ENCODE measurements at regions not wholly inside any gene's neighbourhood (a gene's known extent, or its start where the extent isn't known, plus 50 kb on each side); places are given as distances from the start of the nearest gene placed in this dataset.

DNA sequence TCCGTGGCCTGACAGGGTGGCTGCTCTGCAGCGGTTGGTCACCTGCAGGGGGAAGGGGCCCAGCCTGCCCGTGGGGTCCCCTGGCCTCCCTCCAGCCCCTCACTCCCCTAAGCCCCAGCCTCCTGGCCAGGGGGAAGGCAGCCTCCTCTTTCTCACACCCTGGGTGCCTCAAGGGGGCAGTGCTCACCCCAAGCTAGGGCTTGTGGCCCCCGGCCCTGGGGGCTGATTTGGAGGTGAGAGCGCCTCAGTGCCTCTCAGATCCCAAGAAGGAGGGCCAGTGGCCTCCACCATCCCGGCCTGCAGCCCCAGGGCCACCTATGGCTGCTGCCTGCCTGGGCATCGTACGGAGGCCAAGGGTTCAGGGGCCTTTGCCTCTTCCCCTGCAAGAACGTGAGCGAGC is 66.4 kb upstream of the TTC34 start:
- no peaks in the 10 kb centered on the region for H3K27me3 ChIP-seq (ENCODE audit: control insufficient read depth, insufficient read depth, low read length)
- TF ChIP-seq, protein P1, sequence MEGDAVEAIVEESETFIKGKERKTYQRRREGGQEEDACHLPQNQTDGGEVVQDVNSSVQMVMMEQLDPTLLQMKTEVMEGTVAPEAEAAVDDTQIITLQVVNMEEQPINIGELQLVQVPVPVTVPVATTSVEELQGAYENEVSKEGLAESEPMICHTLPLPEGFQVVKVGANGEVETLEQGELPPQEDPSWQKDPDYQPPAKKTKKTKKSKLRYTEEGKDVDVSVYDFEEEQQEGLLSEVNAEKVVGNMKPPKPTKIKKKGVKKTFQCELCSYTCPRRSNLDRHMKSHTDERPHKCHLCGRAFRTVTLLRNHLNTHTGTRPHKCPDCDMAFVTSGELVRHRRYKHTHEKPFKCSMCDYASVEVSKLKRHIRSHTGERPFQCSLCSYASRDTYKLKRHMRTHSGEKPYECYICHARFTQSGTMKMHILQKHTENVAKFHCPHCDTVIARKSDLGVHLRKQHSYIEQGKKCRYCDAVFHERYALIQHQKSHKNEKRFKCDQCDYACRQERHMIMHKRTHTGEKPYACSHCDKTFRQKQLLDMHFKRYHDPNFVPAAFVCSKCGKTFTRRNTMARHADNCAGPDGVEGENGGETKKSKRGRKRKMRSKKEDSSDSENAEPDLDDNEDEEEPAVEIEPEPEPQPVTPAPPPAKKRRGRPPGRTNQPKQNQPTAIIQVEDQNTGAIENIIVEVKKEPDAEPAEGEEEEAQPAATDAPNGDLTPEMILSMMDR (IDR thresholded peaks at IDR 0.05; ENCODE audit: insufficient read depth, low read length, severe bottlenecking), result no peak
- no peak for FAIRE-seq

DNA sequence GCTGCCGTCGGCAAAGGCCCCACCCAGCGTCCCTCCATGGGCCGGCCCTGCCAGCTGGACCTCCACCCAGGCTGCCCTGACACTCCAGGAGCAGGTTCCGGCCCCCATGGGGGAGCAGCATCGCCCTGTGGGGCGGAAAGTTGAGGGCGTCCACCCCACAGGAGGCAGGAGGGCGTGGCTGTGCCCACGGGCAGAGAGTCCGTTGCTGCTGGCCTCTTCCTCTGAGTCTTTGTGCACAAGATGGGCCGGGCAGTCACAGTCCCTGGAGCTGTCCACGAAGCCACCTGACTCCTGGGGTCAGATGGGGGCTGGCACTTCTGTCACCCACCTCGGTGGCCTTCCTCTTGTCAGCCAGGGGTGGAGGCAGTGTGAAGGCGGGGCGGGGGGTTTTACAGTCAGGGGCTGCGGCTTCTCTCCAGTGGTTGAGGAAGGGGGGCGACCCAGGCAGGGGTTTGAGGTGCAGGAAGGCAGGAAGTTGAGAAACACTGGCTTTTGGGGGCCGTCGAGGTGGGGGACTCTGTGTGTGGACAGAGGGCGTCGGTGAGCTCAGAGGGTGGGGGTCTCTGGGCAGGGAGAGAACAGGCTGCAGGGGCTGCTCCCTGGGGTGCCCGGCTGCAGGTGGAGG is 67.2 kb upstream of the TTC34 start:
- TF ChIP-seq, protein P1 (IDR thresholded peaks at IDR 0.05; ENCODE audit: insufficient read depth, low read length, severe bottlenecking), result no peak
- H3K4me3 ChIP-seq (ENCODE audit: low read depth, low read length), result no peak overlapping the region
- H3K27me3 ChIP-seq (ENCODE audit: control insufficient read depth, insufficient read depth, low read length), result no peaks in the 10 kb centered on the region
- FAIRE-seq (no peak), DNase-seq (ENCODE audit: low read depth) (no peak)
- H3K36me3 ChIP-seq (ENCODE audit: control insufficient read depth, insufficient read depth, low read length), result no peaks in the 10 kb centered on the region

More for the DNA sequence above, 66.4 kb upstream of the TTC34 start:
- DNase-seq (ENCODE audit: low read depth), result no peak
- Histone ChIP-seq H3K4me3 (ENCODE audit: low read depth, low read length) (no peak overlapping the region), H3K36me3 (ENCODE audit: control insufficient read depth, insufficient read depth, low read length) (no peaks in the 10 kb centered on the region)

DNA sequence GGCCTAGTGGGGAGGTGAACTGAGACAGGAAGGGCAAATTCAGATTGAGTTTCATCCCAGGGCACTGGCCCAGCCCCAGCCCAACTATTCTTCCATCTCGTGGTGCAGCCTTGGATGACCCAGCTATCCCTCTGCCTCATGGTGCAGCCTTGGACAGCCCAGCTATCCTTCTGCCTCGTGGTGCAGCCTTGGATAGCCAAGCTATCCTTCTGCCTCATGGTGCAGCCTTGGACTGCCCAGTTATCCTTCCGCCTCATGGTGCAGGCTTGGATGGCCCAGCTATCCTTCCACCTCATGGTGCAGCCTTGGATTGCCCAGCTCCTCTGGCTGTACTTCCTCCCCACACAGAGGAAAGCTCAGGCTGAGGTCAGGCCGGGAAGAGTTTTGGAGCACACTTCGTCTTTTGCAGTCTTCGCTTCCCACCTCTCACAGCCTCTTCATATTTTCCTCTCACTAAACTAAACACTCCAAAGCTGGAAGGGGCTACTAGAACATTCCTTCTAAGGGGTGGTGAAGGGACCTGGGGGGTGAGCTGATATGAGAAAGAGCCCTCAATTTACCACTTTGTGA is 69.8 kb upstream of the TTC34 start:
- TF ChIP-seq, protein P1 (IDR thresholded peaks at IDR 0.05; ENCODE audit: insufficient read depth, low read length, severe bottlenecking), result no peak
- Histone ChIP-seq H3K4me3 (ENCODE audit: low read depth, low read length) (no peak overlapping the region), H3K36me3 (ENCODE audit: control insufficient read depth, insufficient read depth, low read length) (no peaks in the 10 kb centered on the region), H3K27me3 (ENCODE audit: control insufficient read depth, insufficient read depth, low read length) (no peaks in the 10 kb centered on the region)
- FAIRE-seq, result no peak
- DNase-seq (ENCODE audit: low read depth), result no peak

DNA sequence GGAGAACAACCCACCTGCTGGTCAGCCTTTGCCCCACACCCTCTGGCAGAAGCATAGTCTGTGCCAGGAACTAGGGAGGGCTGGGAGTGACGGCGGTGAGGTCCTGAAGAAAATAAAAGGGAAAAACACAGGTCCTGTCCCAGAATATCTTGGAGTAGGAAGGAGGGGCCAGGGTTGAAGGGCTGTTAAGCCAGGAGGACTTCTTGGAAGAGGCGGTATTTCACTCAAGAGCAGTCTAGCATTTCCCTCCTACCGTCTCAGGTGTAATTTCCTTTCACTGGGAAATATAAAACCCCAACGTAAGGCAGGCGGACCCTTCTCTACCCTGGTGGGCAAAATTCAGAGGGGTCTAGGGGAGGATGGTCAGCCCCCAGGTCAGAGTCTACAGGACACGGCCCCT is 72.7 kb upstream of the TTC34 start:
- Histone ChIP-seq H3K4me3 (ENCODE audit: low read depth, low read length) (no peak overlapping the region), H3K27me3 (ENCODE audit: control insufficient read depth, insufficient read depth, low read length) (no peaks in the 10 kb centered on the region), H3K36me3 (ENCODE audit: control insufficient read depth, insufficient read depth, low read length) (no peaks in the 10 kb centered on the region)
- no peak for DNase-seq (ENCODE audit: low read depth)
- no peak for FAIRE-seq
- TF ChIP-seq, protein P1 (IDR thresholded peaks at IDR 0.05; ENCODE audit: insufficient read depth, low read length, severe bottlenecking), result no peak

DNA sequence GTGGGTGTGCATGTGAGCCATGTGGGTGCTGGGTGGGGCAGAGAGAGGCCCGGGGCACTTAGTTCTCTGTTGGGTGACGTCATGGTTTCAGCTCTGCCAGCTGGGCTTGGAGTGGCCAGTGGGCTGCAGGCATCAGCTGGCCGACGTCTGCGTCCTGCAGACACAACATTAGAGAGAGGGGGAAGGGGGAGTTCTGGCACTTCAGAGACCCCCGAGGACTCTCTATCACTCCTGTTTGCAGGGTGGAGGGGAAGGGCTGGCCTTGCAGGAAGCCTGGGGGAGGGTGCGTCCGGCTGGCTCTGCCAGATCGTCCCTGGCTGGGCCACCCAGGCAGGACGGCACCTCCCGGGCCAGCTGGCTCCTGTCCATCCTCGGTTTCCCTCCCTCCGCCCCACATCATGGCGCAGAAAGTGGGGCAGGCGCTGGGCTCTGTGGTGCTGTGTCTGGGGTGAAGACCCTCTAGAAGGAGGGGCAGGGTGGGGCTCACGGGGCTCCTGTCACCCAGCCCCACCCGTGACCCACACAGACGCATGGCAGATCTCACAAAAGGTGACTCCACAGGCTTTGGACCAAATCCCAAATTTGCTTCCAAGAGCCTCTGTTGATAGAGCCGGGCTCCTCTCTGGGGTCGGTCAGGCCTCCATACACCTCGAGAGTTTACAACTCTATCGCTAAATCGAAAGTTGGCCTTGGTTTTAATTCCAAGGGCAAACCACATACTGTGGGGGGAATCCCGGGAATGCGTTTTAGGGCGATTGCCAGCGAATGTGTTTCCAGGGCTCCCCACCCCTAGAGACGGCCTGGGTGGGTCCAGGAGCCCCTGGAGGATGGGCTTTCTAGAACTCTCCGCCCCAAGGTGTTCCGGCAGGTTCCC is 73.4 kb upstream of the TTC34 start:
- Histone ChIP-seq H3K27me3 (ENCODE audit: control insufficient read depth, insufficient read depth, low read length) (no peaks in the 10 kb centered on the region), H3K36me3 (ENCODE audit: control insufficient read depth, insufficient read depth, low read length) (no peaks in the 10 kb centered on the region), H3K4me3 (ENCODE audit: low read depth, low read length) (no peak overlapping the region)
- DNase-seq (ENCODE audit: low read depth) (no peak), FAIRE-seq (no peak)
- TF ChIP-seq, protein P1 (IDR thresholded peaks at IDR 0.05; ENCODE audit: insufficient read depth, low read length, severe bottlenecking), result no peak
